ENCODE measurements at regions not wholly inside any gene's neighbourhood (a gene's known extent, or its start where the extent isn't known, plus 50 kb on each side); places are given as distances from the start of the nearest gene placed in this dataset.

- TF ChIP-seq, protein P1, sequence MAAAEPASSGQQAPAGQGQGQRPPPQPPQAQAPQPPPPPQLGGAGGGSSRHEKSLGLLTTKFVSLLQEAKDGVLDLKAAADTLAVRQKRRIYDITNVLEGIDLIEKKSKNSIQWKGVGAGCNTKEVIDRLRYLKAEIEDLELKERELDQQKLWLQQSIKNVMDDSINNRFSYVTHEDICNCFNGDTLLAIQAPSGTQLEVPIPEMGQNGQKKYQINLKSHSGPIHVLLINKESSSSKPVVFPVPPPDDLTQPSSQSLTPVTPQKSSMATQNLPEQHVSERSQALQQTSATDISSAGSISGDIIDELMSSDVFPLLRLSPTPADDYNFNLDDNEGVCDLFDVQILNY (CRISPR knock-in tag; conservative IDR thresholded peaks at IDR 0.05) = no peak
- no peak for TF ChIP-seq GLI4 (CRISPR knock-in tag; IDR thresholded peaks at IDR 0.05; ENCODE audit: borderline replicate concordance)
- no peak for TF ChIP-seq ISX (CRISPR knock-in tag; conservative IDR thresholded peaks at IDR 0.05)
- TF ChIP-seq, protein P2, sequence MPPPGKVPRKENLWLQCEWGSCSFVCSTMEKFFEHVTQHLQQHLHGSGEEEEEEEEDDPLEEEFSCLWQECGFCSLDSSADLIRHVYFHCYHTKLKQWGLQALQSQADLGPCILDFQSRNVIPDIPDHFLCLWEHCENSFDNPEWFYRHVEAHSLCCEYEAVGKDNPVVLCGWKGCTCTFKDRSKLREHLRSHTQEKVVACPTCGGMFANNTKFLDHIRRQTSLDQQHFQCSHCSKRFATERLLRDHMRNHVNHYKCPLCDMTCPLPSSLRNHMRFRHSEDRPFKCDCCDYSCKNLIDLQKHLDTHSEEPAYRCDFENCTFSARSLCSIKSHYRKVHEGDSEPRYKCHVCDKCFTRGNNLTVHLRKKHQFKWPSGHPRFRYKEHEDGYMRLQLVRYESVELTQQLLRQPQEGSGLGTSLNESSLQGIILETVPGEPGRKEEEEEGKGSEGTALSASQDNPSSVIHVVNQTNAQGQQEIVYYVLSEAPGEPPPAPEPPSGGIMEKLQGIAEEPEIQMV (CRISPR knock-in tag; IDR thresholded peaks at IDR 0.05; ENCODE audit: low read depth) = no peak
- no peak for TF ChIP-seq ZNF580 (CRISPR knock-in tag; IDR thresholded peaks at IDR 0.05; ENCODE audit: borderline replicate concordance, low read depth)
- no peak for TF ChIP-seq SP140L (CRISPR knock-in tag; IDR thresholded peaks at IDR 0.05; ENCODE audit: borderline replicate concordance)
These were observed 728.6 kb upstream of the CDH2 start (continued) for GRCh38 chr18:28905509-28905908.

DNA sequence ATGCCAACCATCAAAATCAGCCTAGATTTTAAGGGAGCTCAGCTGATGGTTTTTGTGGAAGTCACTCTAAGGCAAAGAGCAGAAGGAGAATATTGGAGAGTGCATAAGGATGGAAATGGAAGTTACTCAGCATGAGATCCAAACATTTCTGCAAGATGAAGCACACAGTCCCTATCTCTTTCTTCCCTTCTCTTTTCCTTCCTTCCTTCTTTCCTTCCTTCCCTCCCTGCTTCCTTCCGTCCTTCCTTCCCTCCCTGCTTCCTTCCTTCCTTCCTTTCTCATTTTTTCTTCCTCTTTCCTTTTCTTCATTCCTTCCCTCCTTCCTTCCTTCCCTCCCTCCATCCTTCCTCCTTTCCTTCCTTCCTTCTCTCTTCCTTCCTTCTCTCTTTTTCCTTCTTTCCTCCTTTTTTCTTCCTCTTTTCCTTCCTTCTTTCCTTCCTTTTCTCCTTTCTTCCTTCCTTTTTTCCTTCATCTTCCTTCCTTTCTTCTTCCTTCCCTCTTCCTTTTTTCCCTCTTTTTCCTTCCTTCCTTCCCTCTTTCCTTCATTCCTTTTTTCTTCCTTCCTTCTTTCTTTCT, 727.9 kb upstream of the CDH2 start:
- DNase-seq (ENCODE audit: low spot score) = no peak
- Histone ChIP-seq H4K20me1 (ENCODE audit: insufficient read depth, low read length) (no peaks in the 10 kb centered on the region), H3K36me3 (replicated peaks in 1 of 2; ENCODE audit: control insufficient read depth in 1 of 2, insufficient read depth in 2 of 2, low read length in 2 of 2) (no peaks in the 10 kb centered on the region), H3K9me3 (ENCODE audit: low read length) (no peaks in the 10 kb centered on the region), H3K79me2 (ENCODE audit: insufficient read depth, low read length) (no peaks in the 10 kb centered on the region), H3K9ac (ENCODE audit: insufficient read depth, low read depth, low read length) (no peak overlapping the region), H3K4me3 (replicated peaks in 1 of 3; ENCODE audit: insufficient read depth in 1 of 3, low read depth in 2 of 3, low read length in 3 of 3) (no peak overlapping the region), H3K27me3 (ENCODE audit: control insufficient read depth in 1 of 2, insufficient read depth in 2 of 2, low read length in 2 of 2) (no peaks in the 10 kb centered on the region), H3K4me1 (ENCODE audit: insufficient read depth, low read length) (no peaks in the 10 kb centered on the region), H3K27ac (ENCODE audit: extremely low read length, insufficient read depth, low read length) (no peak overlapping the region), H3K4me2 (ENCODE audit: low read depth, low read length) (no peak overlapping the region), H2AFZ (ENCODE audit: low read length) (no peak overlapping the region)
- no TSS peak for BruUV-seq (replicated peaks)
- 5% methylated on average over 1 of the region's 1 CpG for WGBS (ENCODE audit: low lambda C conversion rate)
- CTCF ChIA-PET (ENCODE audit: low intra/inter-chr PET ratio, low total read pairs) = no interaction called here
- POLR2A ChIA-PET = no interaction called here
- FAIRE-seq = no peak
- ATAC-seq = no peak
- in situ Hi-C loops (cut with HindIII; ENCODE audit: extremely low pct_ligation_motif_present, low pct_unique_long_range_greater_than_20kb) (no loop called here), intact Hi-C loops (cut with micrococcal nuclease; ENCODE audit: unreplicated experiment) (no loop called here)
- TF ChIP-seq MBD4 (IDR thresholded peaks at IDR 0.05; ENCODE audit: borderline replicate concordance, low read length) = no peak
- no peak for TF ChIP-seq TEAD2 (CRISPR knock-in tag; IDR thresholded peaks at IDR 0.05)
- TF ChIP-seq ZMAT3 (CRISPR knock-in tag; conservative IDR thresholded peaks at IDR 0.05) = no peak
- TF ChIP-seq ZBED4 (CRISPR knock-in tag; IDR thresholded peaks at IDR 0.05; ENCODE audit: borderline replicate concordance) = no peak
- no peak for TF ChIP-seq SOX5 (CRISPR knock-in tag; IDR thresholded peaks at IDR 0.05; ENCODE audit: borderline replicate concordance)
- no peak for TF ChIP-seq ZNF503 (CRISPR knock-in tag; IDR thresholded peaks at IDR 0.05)
- no peak for TF ChIP-seq ZNF124 (CRISPR knock-in tag; IDR thresholded peaks at IDR 0.05)
- TF ChIP-seq PHF21A (CRISPR knock-in tag; IDR thresholded peaks at IDR 0.05) = no peak
- TF ChIP-seq ZNF101 (CRISPR knock-in tag; IDR thresholded peaks at IDR 0.05; ENCODE audit: borderline replicate concordance, low read depth) = no peak
- no peak for TF ChIP-seq ZNF17 (CRISPR knock-in tag; IDR thresholded peaks at IDR 0.05)
